ENCODE measurements at regions not wholly inside any gene's neighbourhood (a gene's known extent, or its start where the extent isn't known, plus 50 kb on each side); places are given as distances from the start of the nearest gene placed in this dataset.

GRCh38 chr12:41795051-41795600 is 349.5 kb downstream of the GXYLT1 start:
- DNase-seq (ENCODE audit: extremely low spot score, insufficient read length, low read depth) = no peak
- no peak for FAIRE-seq

GRCh38 chr12:41794336-41794735 is 350.3 kb downstream of the GXYLT1 start:
- no peak for FAIRE-seq
- no peak for DNase-seq (ENCODE audit: extremely low spot score, insufficient read length, low read depth)

GRCh38 chr12:41784957-41785356 is 359.7 kb downstream of the GXYLT1 start:
- DNase-seq (ENCODE audit: extremely low spot score, insufficient read length, low read depth) (no peak), FAIRE-seq (no peak)

- FAIRE-seq (no peak), DNase-seq (ENCODE audit: extremely low spot score, insufficient read length, low read depth) (no peak)
Measured at GRCh38 chr12:41778934-41779333, 365.7 kb downstream of the GXYLT1 start.

- no peak for DNase-seq (ENCODE audit: extremely low spot score, insufficient read length, low read depth)
- FAIRE-seq = no peak
Measured at GRCh38 chr12:41777064-41777790, 367.4 kb downstream of the GXYLT1 start.

- DNase-seq (ENCODE audit: extremely low spot score, insufficient read length, low read depth) (no peak), FAIRE-seq (no peak)
Measured at GRCh38 chr12:41772478-41772877, 372.2 kb downstream of the GXYLT1 start.

- FAIRE-seq (no peak), DNase-seq (ENCODE audit: extremely low spot score, insufficient read length, low read depth) (no peak)
Measured at GRCh38 chr12:41769810-41770209, 374.9 kb downstream of the GXYLT1 start.

- DNase-seq (ENCODE audit: extremely low spot score, insufficient read length, low read depth) (no peak), FAIRE-seq (no peak)
Measured at GRCh38 chr12:41768456-41768855, 376.2 kb downstream of the GXYLT1 start.

GRCh38 chr12:41762691-41763090 is 382.0 kb downstream of the GXYLT1 start:
- FAIRE-seq (no peak), DNase-seq (ENCODE audit: extremely low spot score, insufficient read length, low read depth) (no peak)

- DNase-seq (ENCODE audit: extremely low spot score, insufficient read length, low read depth) (no peak), FAIRE-seq (no peak)
Measured at GRCh38 chr12:41745593-41745992, 399.1 kb downstream of the GXYLT1 start.

- DNase-seq (ENCODE audit: extremely low spot score, insufficient read length, low read depth) (no peak), FAIRE-seq (no peak)
Measured at GRCh38 chr12:41743835-41744234, 400.8 kb downstream of the GXYLT1 start.

GRCh38 chr12:41739066-41739465 is 405.6 kb downstream of the GXYLT1 start:
- FAIRE-seq (no peak), DNase-seq (ENCODE audit: extremely low spot score, insufficient read length, low read depth) (no peak)

GRCh38 chr12:41737423-41737822 is 407.3 kb downstream of the GXYLT1 start:
- FAIRE-seq (no peak), DNase-seq (ENCODE audit: extremely low spot score, insufficient read length, low read depth) (no peak)

- FAIRE-seq = no peak
- DNase-seq (ENCODE audit: extremely low spot score, insufficient read length, low read depth) = no peak
Measured at GRCh38 chr12:41736436-41736835, 408.2 kb downstream of the GXYLT1 start.

- DNase-seq (ENCODE audit: extremely low spot score, insufficient read length, low read depth) = no peak
Measured at GRCh38 chr12:41731691-41732090, 413.0 kb downstream of the GXYLT1 start.

GRCh38 chr12:41731061-41731460 is 413.6 kb downstream of the GXYLT1 start:
- FAIRE-seq (no peak), DNase-seq (ENCODE audit: extremely low spot score, insufficient read length, low read depth) (no peak)

More at GRCh38 chr12:41731691-41732090, 413.0 kb downstream of the GXYLT1 start:
- FAIRE-seq = no peak

- no peak for DNase-seq (ENCODE audit: extremely low spot score, insufficient read length, low read depth)
- no peak for FAIRE-seq
Measured at GRCh38 chr12:41724216-41724615, 420.5 kb downstream of the GXYLT1 start.

- DNase-seq (ENCODE audit: extremely low spot score, insufficient read length, low read depth) (no peak), FAIRE-seq (no peak)
Measured at GRCh38 chr12:41719214-41719613, 425.5 kb downstream of the GXYLT1 start.

- DNase-seq (ENCODE audit: extremely low spot score, insufficient read length, low read depth) (no peak), FAIRE-seq (no peak)
Measured at GRCh38 chr12:41715256-41715655, 429.4 kb downstream of the GXYLT1 start.

GRCh38 chr12:41709463-41710285 is 435.0 kb downstream of the GXYLT1 start:
- DNase-seq (ENCODE audit: extremely low spot score, insufficient read length, low read depth) = no peak
- FAIRE-seq = no peak

- no peak for FAIRE-seq
Measured at GRCh38 chr12:41709012-41709411, 435.7 kb downstream of the GXYLT1 start.

More at GRCh38 chr12:41709012-41709411, 435.7 kb downstream of the GXYLT1 start:
- no peak for DNase-seq (ENCODE audit: extremely low spot score, insufficient read length, low read depth)
